Activated CD8-positive, alpha-beta T cell treated with anti-CD3 and anti-CD28 coated beads for 36 hours (primary cell): ENCODE measurements at regions not wholly inside any gene's neighbourhood (a gene's known extent, or its start where the extent isn't known, plus 50 kb on each side); places are given as distances from the start of the nearest gene placed in this dataset.

ENCODE experiments used
- ATAC-seq: fragments of 200-7000 bp; cut with Tn5 transposase; one replicate; pipeline ENCODE4 v1.10.0; 2021; ENCODE audit warnings: mild to moderate bottlenecking, moderate library complexity
- CTCF ChIA-PET: fragments of 350-600 bp; sonication (Branson Sonifier 250); formaldehyde crosslinking; loops from one replicate; lab custom pipeline; 2021; ENCODE audit warnings: antibody characterized with exemption; lab: Charles Lee
- POLR2A ChIA-PET: fragments of 350-600 bp; sonication (Branson Sonifier 250); formaldehyde crosslinking; loops from one replicate; lab custom pipeline; 2021; ENCODE audit warnings: antibody characterized with exemption; lab: Charles Lee
- DNase-seq: peaks from one replicate; pipeline ENCODE4 v3.0.0-alpha.2; 2020
- H3K27ac Mint-ChIP-seq: one replicate; pipeline ENCODE4 v1.8.0; 2021; ENCODE audit warnings: mild to moderate bottlenecking, mixed read lengths
- H3K27me3 Mint-ChIP-seq: one replicate; pipeline ENCODE4 v1.8.0; 2021; ENCODE audit warnings: mixed read lengths
- H3K36me3 Mint-ChIP-seq: one replicate; pipeline ENCODE4 v1.8.0; 2021; ENCODE audit warnings: low read depth, mixed read lengths
- H3K4me1 Mint-ChIP-seq: one replicate; pipeline ENCODE4 v1.8.0; 2021; ENCODE audit warnings: low read depth, mixed read lengths
- H3K4me3 Mint-ChIP-seq: one replicate; pipeline ENCODE4 v1.8.0; 2021; ENCODE audit warnings: mild to moderate bottlenecking, moderate library complexity, mixed read lengths
- H3K9me3 Mint-ChIP-seq: one replicate; pipeline ENCODE4 v1.8.0; 2021; ENCODE audit warnings: mixed read lengths
- CTCF ChIP-seq: fragments of 200-600 bp; IDR thresholded peaks from one replicate; pipeline ENCODE4 v1.8.0; 2022; ENCODE audit warnings: antibody characterized with exemption, mild to moderate bottlenecking
- intact Hi-C: fragments of 100-400 bp; cut with micrococcal nuclease; formaldehyde crosslinking; loops from one replicate; pipeline ENCODE4 v1.10.0; 2022

- no peak for TF ChIP-seq CTCF
- no peak overlapping the region for H3K4me3 Mint-ChIP-seq
- ChIA-PET POLR2A (no interaction called here), CTCF (no interaction called here)
- no peaks in the 10 kb centered on the region for H3K27me3 Mint-ChIP-seq
- peaks cover 7% of the 10 kb centered on the region for H3K36me3 Mint-ChIP-seq
- DNase-seq (no peak), ATAC-seq (no peak)
- intact Hi-C loops: no loop called here
- H3K4me1 Mint-ChIP-seq: no peaks in the 10 kb centered on the region
- H3K9me3 Mint-ChIP-seq: no peaks in the 10 kb centered on the region
- no peak overlapping the region for H3K27ac Mint-ChIP-seq
Measured at GRCh38 chr22:25368271-25368670, 148.8 kb downstream of the CRYBB2 start.

GRCh38 chr22:25369041-25369440 lies 149.6 kb downstream of the CRYBB2 start:
- CTCF ChIA-PET: no interaction called here
- TF ChIP-seq CTCF: no peak
- H3K9me3 Mint-ChIP-seq: no peaks in the 10 kb centered on the region
- ATAC-seq (no peak), DNase-seq (no peak)
- POLR2A ChIA-PET: no interaction called here
- no peak overlapping the region for H3K27ac Mint-ChIP-seq
- H3K27me3 Mint-ChIP-seq: no peaks in the 10 kb centered on the region
- H3K4me3 Mint-ChIP-seq: no peak overlapping the region
- peaks cover 7% of the 10 kb centered on the region for H3K36me3 Mint-ChIP-seq
- no peaks in the 10 kb centered on the region for H3K4me1 Mint-ChIP-seq
- intact Hi-C loops: no loop called here

GRCh38 chr22:25370322-25370721 lies 150.9 kb downstream of the CRYBB2 start:
- intact Hi-C loops: no loop called here
- no peak overlapping the region for H3K4me3 Mint-ChIP-seq
- no peaks in the 10 kb centered on the region for H3K4me1 Mint-ChIP-seq
- ChIA-PET POLR2A (no interaction called here), CTCF (no interaction called here)
- H3K36me3 Mint-ChIP-seq: peaks cover 17% of the 10 kb centered on the region
- no peak overlapping the region for H3K27ac Mint-ChIP-seq
- no peak for DNase-seq
- no peaks in the 10 kb centered on the region for H3K27me3 Mint-ChIP-seq
- ATAC-seq: no peak
- no peak for TF ChIP-seq CTCF
- no peaks in the 10 kb centered on the region for H3K9me3 Mint-ChIP-seq

GRCh38 chr22:25372000-25372595 lies 152.7 kb downstream of the CRYBB2 start:
- no peak for DNase-seq
- POLR2A ChIA-PET: no interaction called here
- intact Hi-C loops: no loop called here
- peaks cover 22% of the 10 kb centered on the region for H3K36me3 Mint-ChIP-seq
- CTCF ChIA-PET: no interaction called here
- H3K4me3 Mint-ChIP-seq: no peak overlapping the region
- ATAC-seq: no peak
- TF ChIP-seq CTCF: no peak
- no peak overlapping the region for H3K27ac Mint-ChIP-seq
- no peaks in the 10 kb centered on the region for H3K9me3 Mint-ChIP-seq
- H3K4me1 Mint-ChIP-seq: no peaks in the 10 kb centered on the region
- no peaks in the 10 kb centered on the region for H3K27me3 Mint-ChIP-seq

- no peak for ATAC-seq
- no peaks in the 10 kb centered on the region for H3K9me3 Mint-ChIP-seq
- no peak overlapping the region for H3K27ac Mint-ChIP-seq
- peaks cover 3% of the 10 kb centered on the region for H3K4me1 Mint-ChIP-seq
- H3K27me3 Mint-ChIP-seq: no peaks in the 10 kb centered on the region
- H3K36me3 Mint-ChIP-seq: peaks cover 29% of the 10 kb centered on the region
- ChIA-PET POLR2A (no interaction called here), CTCF (no interaction called here)
- no peak for DNase-seq
- intact Hi-C loops: no loop called here
- no peak overlapping the region for H3K4me3 Mint-ChIP-seq
- no peak for TF ChIP-seq CTCF
Measured at GRCh38 chr22:25373961-25374360, 154.5 kb downstream of the CRYBB2 start.
